ENCODE measurements at regions not wholly inside any gene's neighbourhood (a gene's known extent, or its start where the extent isn't known, plus 50 kb on each side); places are given as distances from the start of the nearest gene placed in this dataset.

DNA sequence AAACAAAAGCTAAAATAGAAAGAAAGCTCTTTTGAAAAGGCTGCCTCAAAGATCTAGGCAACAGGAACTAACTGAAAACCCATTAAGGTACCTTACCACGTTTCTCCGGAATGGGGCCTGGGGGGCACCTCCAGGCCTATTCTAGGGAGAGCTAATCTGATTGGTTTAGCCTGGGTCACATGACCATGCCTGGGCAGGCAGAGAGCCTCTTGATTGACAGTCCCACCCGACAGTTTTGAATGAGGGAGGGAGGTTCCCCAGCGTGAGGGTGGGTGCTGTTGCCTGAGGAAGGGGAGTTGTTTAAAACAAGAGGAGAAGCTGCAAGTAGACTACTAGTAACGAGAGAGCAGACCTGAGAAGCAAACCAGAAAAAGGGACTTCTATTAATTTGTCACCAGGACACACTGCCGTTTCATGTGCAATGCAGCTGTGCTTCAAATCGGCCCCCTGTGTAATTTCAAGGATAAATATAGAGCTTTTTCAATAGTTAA is 143.4 kb upstream of the HS3ST2 start:
- TF ChIP-seq, protein P1, sequence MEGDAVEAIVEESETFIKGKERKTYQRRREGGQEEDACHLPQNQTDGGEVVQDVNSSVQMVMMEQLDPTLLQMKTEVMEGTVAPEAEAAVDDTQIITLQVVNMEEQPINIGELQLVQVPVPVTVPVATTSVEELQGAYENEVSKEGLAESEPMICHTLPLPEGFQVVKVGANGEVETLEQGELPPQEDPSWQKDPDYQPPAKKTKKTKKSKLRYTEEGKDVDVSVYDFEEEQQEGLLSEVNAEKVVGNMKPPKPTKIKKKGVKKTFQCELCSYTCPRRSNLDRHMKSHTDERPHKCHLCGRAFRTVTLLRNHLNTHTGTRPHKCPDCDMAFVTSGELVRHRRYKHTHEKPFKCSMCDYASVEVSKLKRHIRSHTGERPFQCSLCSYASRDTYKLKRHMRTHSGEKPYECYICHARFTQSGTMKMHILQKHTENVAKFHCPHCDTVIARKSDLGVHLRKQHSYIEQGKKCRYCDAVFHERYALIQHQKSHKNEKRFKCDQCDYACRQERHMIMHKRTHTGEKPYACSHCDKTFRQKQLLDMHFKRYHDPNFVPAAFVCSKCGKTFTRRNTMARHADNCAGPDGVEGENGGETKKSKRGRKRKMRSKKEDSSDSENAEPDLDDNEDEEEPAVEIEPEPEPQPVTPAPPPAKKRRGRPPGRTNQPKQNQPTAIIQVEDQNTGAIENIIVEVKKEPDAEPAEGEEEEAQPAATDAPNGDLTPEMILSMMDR (IDR thresholded peaks at IDR 0.05; ENCODE audit: insufficient read depth, low read length), result no peak
- H3K4me3 ChIP-seq (ENCODE audit: low read depth, low read length), result no peak overlapping the region
- no peak for DNase-seq (ENCODE audit: low read depth)

DNA sequence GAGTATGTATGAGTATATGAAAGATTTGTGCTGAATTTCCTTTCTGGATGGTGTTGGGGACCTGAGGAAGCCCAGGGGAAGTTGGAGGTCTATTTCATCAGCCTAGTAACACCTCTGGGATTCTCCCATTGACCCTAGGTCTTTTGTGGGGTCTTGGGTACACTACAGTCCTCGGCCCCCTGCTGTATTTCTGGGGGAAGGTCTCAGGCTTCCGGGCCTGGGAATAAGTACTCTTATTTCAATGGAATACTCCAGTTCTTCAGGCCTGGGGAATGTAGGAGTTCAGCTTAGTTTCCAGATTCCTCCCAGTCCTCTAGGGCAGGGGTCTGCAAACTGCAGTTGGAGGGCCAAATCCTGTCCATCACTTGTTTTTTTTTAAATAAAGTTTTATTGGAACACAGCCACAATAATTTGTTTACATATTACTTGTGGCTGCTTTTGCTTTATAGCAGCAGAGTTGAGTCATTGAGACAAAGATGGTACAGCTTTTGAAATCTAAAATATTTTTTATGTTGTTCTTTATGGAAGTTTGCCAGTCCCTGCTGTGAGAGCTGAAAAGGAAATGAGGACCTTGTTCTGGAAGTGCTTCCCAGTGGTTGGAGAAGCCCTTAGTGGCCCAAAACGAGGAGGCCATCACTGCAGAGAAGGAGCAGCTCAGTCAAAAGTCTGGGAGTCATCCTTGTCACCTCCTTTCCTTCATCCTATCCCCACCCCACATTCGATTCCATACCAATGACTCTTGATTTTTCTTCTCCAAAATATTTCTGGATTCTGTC is 142.5 kb upstream of the HS3ST2 start:
- DNase-seq (ENCODE audit: low read depth), result peak; percentile 21
- TF ChIP-seq, protein P1 (IDR thresholded peaks at IDR 0.05; ENCODE audit: insufficient read depth, low read length), result no peak
- H3K4me3 ChIP-seq (ENCODE audit: low read depth, low read length), result no peak overlapping the region

- TF ChIP-seq, protein P1 (IDR thresholded peaks at IDR 0.05; ENCODE audit: insufficient read depth, low read length), result no peak
- no peak for DNase-seq (ENCODE audit: low read depth)
- H3K4me3 ChIP-seq (ENCODE audit: low read depth, low read length), result no peak overlapping the region
Observed at GRCh38 chr16:22672830-22673210, 141.1 kb upstream of the HS3ST2 start.

GRCh38 chr16:22673421-22673831 is 140.5 kb upstream of the HS3ST2 start:
- DNase-seq (ENCODE audit: low read depth), result no peak
- no peak overlapping the region for H3K4me3 ChIP-seq (ENCODE audit: low read depth, low read length)
- TF ChIP-seq, protein P1 (IDR thresholded peaks at IDR 0.05; ENCODE audit: insufficient read depth, low read length), result no peak

- TF ChIP-seq, protein P1 (IDR thresholded peaks at IDR 0.05; ENCODE audit: insufficient read depth, low read length), result no peak
- no peak for DNase-seq (ENCODE audit: low read depth)
- H3K4me3 ChIP-seq (ENCODE audit: low read depth, low read length), result no peak overlapping the region
Observed at GRCh38 chr16:22674832-22675191, 139.2 kb upstream of the HS3ST2 start.

DNA sequence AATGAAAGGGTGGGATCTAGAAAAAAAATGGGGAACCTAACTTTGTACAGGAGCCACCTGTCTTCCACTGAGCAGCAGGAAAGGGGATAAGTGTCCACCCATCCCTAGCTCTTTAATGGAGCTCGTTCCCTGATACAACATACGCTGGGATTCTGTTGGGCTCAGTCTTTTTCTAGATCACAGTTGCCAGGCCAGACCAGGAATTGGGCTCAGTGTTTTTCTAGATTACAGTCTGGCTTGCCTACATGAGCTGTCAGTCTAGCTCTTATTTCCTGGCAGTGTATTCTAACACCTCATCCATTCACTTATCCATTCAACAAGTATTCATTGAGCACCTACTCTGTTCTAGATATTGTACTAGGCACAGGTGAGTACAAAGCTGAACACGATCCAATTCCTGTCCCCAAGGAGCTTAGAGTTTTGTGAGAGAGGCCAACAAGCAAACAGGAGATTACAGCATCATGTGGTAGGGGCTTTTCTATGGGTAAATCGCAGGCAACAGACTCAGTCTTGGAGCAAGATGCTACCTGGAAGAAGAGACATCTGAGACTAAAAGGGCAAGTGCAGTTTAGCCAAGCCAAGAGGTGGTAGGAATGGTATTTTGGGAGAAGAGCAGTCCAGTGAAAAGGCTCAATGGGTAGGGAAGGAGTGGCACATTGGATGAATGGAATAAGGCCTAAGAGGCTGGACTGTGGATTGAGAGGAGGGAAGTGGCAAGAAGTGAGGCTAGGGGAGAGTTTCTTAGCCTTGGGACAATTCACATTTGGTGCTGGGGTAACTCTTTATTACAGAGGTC is 138.0 kb upstream of the HS3ST2 start:
- DNase-seq (ENCODE audit: low read depth), result no peak
- TF ChIP-seq, protein P1 (IDR thresholded peaks at IDR 0.05; ENCODE audit: insufficient read depth, low read length), result no peak
- H3K4me3 ChIP-seq (ENCODE audit: low read depth, low read length), result no peak overlapping the region

Data from fibroblast of the aortic adventitia (primary cell).